GM12865 (cell line): ENCODE measurements at regions not wholly inside any gene's neighbourhood (a gene's known extent, or its start where the extent isn't known, plus 50 kb on each side); places are given as distances from the start of the nearest gene placed in this dataset.

Experiments used
- DNase-seq: peaks from one replicate; pipeline ENCODE4 v3.0.0; 2010; ENCODE audit warnings: low read depth
- H3K4me3 ChIP-seq: 2 replicates; pipeline ENCODE4 v1.5.1; 2011; ENCODE audit warnings: mild to moderate bottlenecking, low read depth, low read length, control low read depth
- CTCF ChIP-seq: IDR thresholded peaks from 2 replicates; pipeline ENCODE4 v1.5.1; 2011; ENCODE audit warnings: low read length, control low read depth, low read depth, inconsistent platforms; ENCODE audit not compliant: insufficient read depth; ENCODE audit errors: missing control alignments

GRCh38 chr21:25127811-25128210 is 479.5 kb downstream of the MRPL39 start:
- H3K4me3 ChIP-seq: no peak overlapping the region
- DNase-seq: no peak
- no peak for TF ChIP-seq CTCF

- DNase-seq: no peak
- TF ChIP-seq CTCF: no peak
- H3K4me3 ChIP-seq: no peak overlapping the region
Observed at GRCh38 chr21:25127007-25127406, 480.3 kb downstream of the MRPL39 start.

GRCh38 chr21:25126564-25126963 is 480.7 kb downstream of the MRPL39 start:
- H3K4me3 ChIP-seq: no peak overlapping the region
- no peak for TF ChIP-seq CTCF
- no peak for DNase-seq

- H3K4me3 ChIP-seq: no peak overlapping the region
- no peak for TF ChIP-seq CTCF
- no peak for DNase-seq
Observed at GRCh38 chr21:25118648-25119047, 488.6 kb downstream of the MRPL39 start.

GRCh38 chr21:25115021-25115420 is 492.3 kb downstream of the MRPL39 start:
- DNase-seq: peak; percentile 13
- H3K4me3 ChIP-seq: no peak overlapping the region
- TF ChIP-seq CTCF: no peak

- no peak for DNase-seq
- TF ChIP-seq CTCF: no peak
- no peak overlapping the region for H3K4me3 ChIP-seq
Observed at GRCh38 chr21:25107708-25108107, 499.6 kb downstream of the MRPL39 start.

GRCh38 chr21:25103500-25104207 is 503.6 kb downstream of the MRPL39 start:
- no peak for TF ChIP-seq CTCF
- DNase-seq: no peak
- no peak overlapping the region for H3K4me3 ChIP-seq
